ENCODE measurements at regions not wholly inside any gene's neighbourhood (a gene's known extent, or its start where the extent isn't known, plus 50 kb on each side); places are given as distances from the start of the nearest gene placed in this dataset.

GRCh38 chr3:110550511-110550910 is 521.1 kb upstream of the NECTIN3 start:
- no peaks in the 10 kb centered on the region for H3K27me3 ChIP-seq (ENCODE audit: insufficient read depth, insufficient read length)
- DNase-seq (ENCODE audit: low read depth, low spot score) = no peak
- no peak overlapping the region for H3K4me3 ChIP-seq (ENCODE audit: insufficient read length, low read depth)
- no peaks in the 10 kb centered on the region for H3K4me1 ChIP-seq (ENCODE audit: insufficient read depth, insufficient read length)
- H3K36me3 ChIP-seq (ENCODE audit: insufficient read depth, insufficient read length, low read length) = no peaks in the 10 kb centered on the region
- TF ChIP-seq YY1 (IDR thresholded peaks at IDR 0.05; ENCODE audit: insufficient read depth, insufficient read length) = no peak
- TF ChIP-seq SUZ12 (IDR thresholded peaks at IDR 0.05; ENCODE audit: extremely low read depth, insufficient read depth, insufficient read length) = no peak
- no peak for TF ChIP-seq ZNF274 (IDR thresholded peaks at IDR 0.05; ENCODE audit: low read depth, low read length)
- no peak overlapping the region for H3K9ac ChIP-seq (ENCODE audit: insufficient read length, low read depth)
- H3K9me3 ChIP-seq (ENCODE audit: insufficient read depth, low read length) = no peaks in the 10 kb centered on the region

DNA sequence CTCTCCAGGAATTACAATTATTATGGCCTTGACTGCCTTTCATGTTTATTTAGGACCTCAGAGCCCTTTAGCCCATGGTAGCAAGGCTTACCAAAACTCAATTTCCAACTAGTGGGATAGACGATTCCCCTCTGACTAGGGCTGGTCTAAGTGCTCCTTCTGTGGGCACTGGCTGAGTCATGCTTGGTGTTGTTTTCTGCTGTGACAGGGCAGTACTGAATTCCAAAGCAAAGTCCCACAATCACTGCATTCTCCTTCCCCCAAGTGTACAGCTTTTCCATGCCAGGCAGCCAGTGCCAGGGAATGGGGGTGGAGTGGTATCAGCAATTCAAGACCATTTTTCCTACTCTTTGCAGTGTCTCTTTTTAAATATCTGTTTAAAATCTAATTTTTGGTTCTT is 509.0 kb upstream of the NECTIN3 start:
- H3K9me3 ChIP-seq (ENCODE audit: insufficient read depth, low read length) = no peaks in the 10 kb centered on the region
- no peaks in the 10 kb centered on the region for H3K36me3 ChIP-seq (ENCODE audit: insufficient read depth, insufficient read length, low read length)

DNA sequence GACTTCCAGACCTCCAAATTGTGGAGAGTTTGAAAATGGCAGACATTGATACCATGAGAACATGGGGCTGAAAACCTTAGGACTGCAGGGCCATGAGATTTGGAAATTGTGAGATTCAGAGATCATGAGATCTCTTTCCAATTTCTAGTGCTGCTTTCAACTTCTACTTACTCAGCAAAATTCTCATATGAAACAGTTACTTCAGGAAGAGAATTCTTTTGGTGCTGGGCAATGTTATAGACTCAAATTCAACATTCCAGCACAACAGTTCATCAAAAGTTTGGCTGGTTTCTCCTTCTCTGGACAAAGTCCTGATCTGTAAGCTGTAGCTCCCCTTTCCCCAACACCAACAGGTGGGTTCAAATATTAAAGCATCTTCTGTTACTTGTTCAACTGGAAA is 506.9 kb upstream of the NECTIN3 start:
- H3K4me3 ChIP-seq (ENCODE audit: insufficient read length, low read depth) = no peak overlapping the region
- H3K4me1 ChIP-seq (ENCODE audit: insufficient read depth, insufficient read length) = no peaks in the 10 kb centered on the region
- H3K9ac ChIP-seq (ENCODE audit: insufficient read length, low read depth) = no peak overlapping the region

More for the DNA sequence above, 509.0 kb upstream of the NECTIN3 start:
- no peaks in the 10 kb centered on the region for H3K4me1 ChIP-seq (ENCODE audit: insufficient read depth, insufficient read length)
- H3K4me3 ChIP-seq (ENCODE audit: insufficient read length, low read depth) = no peak overlapping the region
- H3K27me3 ChIP-seq (ENCODE audit: insufficient read depth, insufficient read length) = no peaks in the 10 kb centered on the region
- DNase-seq (ENCODE audit: low read depth, low spot score) = no peak
- no peak for TF ChIP-seq SUZ12 (IDR thresholded peaks at IDR 0.05; ENCODE audit: extremely low read depth, insufficient read depth, insufficient read length)
- TF ChIP-seq ZNF274 (IDR thresholded peaks at IDR 0.05; ENCODE audit: low read depth, low read length) = no peak
- TF ChIP-seq YY1 (IDR thresholded peaks at IDR 0.05; ENCODE audit: insufficient read depth, insufficient read length) = no peak
- H3K9ac ChIP-seq (ENCODE audit: insufficient read length, low read depth) = no peak overlapping the region

GRCh38 chr3:110567029-110567428 is 504.6 kb upstream of the NECTIN3 start:
- Histone ChIP-seq H3K27me3 (ENCODE audit: insufficient read depth, insufficient read length) (no peaks in the 10 kb centered on the region), H3K4me3 (ENCODE audit: insufficient read length, low read depth) (no peak overlapping the region), H3K4me1 (ENCODE audit: insufficient read depth, insufficient read length) (no peaks in the 10 kb centered on the region), H3K36me3 (ENCODE audit: insufficient read depth, insufficient read length, low read length) (no peaks in the 10 kb centered on the region), H3K9me3 (ENCODE audit: insufficient read depth, low read length) (no peaks in the 10 kb centered on the region), H3K9ac (ENCODE audit: insufficient read length, low read depth) (no peak overlapping the region)
- no peak for DNase-seq (ENCODE audit: low read depth, low spot score)
- no peak for TF ChIP-seq YY1 (IDR thresholded peaks at IDR 0.05; ENCODE audit: insufficient read depth, insufficient read length)
- no peak for TF ChIP-seq ZNF274 (IDR thresholded peaks at IDR 0.05; ENCODE audit: low read depth, low read length)
- TF ChIP-seq SUZ12 (IDR thresholded peaks at IDR 0.05; ENCODE audit: extremely low read depth, insufficient read depth, insufficient read length) = no peak

More for the DNA sequence above, 506.9 kb upstream of the NECTIN3 start:
- Histone ChIP-seq H3K27me3 (ENCODE audit: insufficient read depth, insufficient read length) (no peaks in the 10 kb centered on the region), H3K9me3 (ENCODE audit: insufficient read depth, low read length) (no peaks in the 10 kb centered on the region), H3K36me3 (ENCODE audit: insufficient read depth, insufficient read length, low read length) (no peaks in the 10 kb centered on the region)
- DNase-seq (ENCODE audit: low read depth, low spot score) = no peak
- TF ChIP-seq ZNF274 (IDR thresholded peaks at IDR 0.05; ENCODE audit: low read depth, low read length) (no peak), SUZ12 (IDR thresholded peaks at IDR 0.05; ENCODE audit: extremely low read depth, insufficient read depth, insufficient read length) (no peak), YY1 (IDR thresholded peaks at IDR 0.05; ENCODE audit: insufficient read depth, insufficient read length) (no peak)

GRCh38 chr3:110568246-110568645 is 503.4 kb upstream of the NECTIN3 start:
- Histone ChIP-seq H3K27me3 (ENCODE audit: insufficient read depth, insufficient read length) (no peaks in the 10 kb centered on the region), H3K9ac (ENCODE audit: insufficient read length, low read depth) (no peak overlapping the region), H3K4me1 (ENCODE audit: insufficient read depth, insufficient read length) (no peaks in the 10 kb centered on the region), H3K36me3 (ENCODE audit: insufficient read depth, insufficient read length, low read length) (no peaks in the 10 kb centered on the region), H3K4me3 (ENCODE audit: insufficient read length, low read depth) (no peak overlapping the region), H3K9me3 (ENCODE audit: insufficient read depth, low read length) (peaks cover 3% of the 10 kb centered on the region; the same call in 1 of the 2 replicates)
- TF ChIP-seq ZNF274 (IDR thresholded peaks at IDR 0.05; ENCODE audit: low read depth, low read length) = no peak
- TF ChIP-seq YY1 (IDR thresholded peaks at IDR 0.05; ENCODE audit: insufficient read depth, insufficient read length) = no peak
- no peak for TF ChIP-seq SUZ12 (IDR thresholded peaks at IDR 0.05; ENCODE audit: extremely low read depth, insufficient read depth, insufficient read length)
- no peak for DNase-seq (ENCODE audit: low read depth, low spot score)

- TF ChIP-seq YY1 (IDR thresholded peaks at IDR 0.05; ENCODE audit: insufficient read depth, insufficient read length) (no peak), SUZ12 (IDR thresholded peaks at IDR 0.05; ENCODE audit: extremely low read depth, insufficient read depth, insufficient read length) (no peak), ZNF274 (IDR thresholded peaks at IDR 0.05; ENCODE audit: low read depth, low read length) (no peak)
- Histone ChIP-seq H3K4me1 (ENCODE audit: insufficient read depth, insufficient read length) (no peaks in the 10 kb centered on the region), H3K9me3 (ENCODE audit: insufficient read depth, low read length) (peaks cover 4% of the 10 kb centered on the region; the same call in 1 of the 2 replicates), H3K27me3 (ENCODE audit: insufficient read depth, insufficient read length) (no peaks in the 10 kb centered on the region), H3K9ac (ENCODE audit: insufficient read length, low read depth) (no peak overlapping the region), H3K36me3 (ENCODE audit: insufficient read depth, insufficient read length, low read length) (no peaks in the 10 kb centered on the region), H3K4me3 (ENCODE audit: insufficient read length, low read depth) (no peak overlapping the region)
- DNase-seq (ENCODE audit: low read depth, low spot score) = no peak
Measured at GRCh38 chr3:110569073-110569472, 502.5 kb upstream of the NECTIN3 start.

DNA sequence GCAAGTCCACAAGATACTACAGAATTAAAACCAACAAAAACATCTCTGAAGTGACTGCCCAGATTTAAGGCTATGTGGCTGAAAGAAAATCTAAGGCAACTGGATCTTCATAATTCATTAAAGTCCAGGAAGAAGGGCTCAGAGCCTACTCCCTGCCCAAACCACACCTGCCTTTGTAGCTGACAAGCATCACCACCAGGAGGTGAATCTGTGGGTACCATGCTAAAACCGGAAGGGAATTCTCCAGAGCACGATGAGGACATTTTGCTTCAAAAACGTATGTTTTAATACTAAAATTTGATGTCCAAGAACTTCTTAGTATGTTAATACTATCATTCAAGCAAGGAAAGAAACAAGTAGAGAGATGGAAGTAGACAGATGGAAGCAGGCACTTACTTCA is 495.9 kb upstream of the NECTIN3 start:
- no peaks in the 10 kb centered on the region for H3K4me1 ChIP-seq (ENCODE audit: insufficient read depth, insufficient read length)
- H3K9ac ChIP-seq (ENCODE audit: insufficient read length, low read depth) = no peak overlapping the region
- no peak for DNase-seq (ENCODE audit: low read depth, low spot score)
- H3K4me3 ChIP-seq (ENCODE audit: insufficient read length, low read depth) = no peak overlapping the region
- peaks cover 4% of the 10 kb centered on the region; the same call in 1 of the 2 replicates for H3K9me3 ChIP-seq (ENCODE audit: insufficient read depth, low read length)
- TF ChIP-seq SUZ12 (IDR thresholded peaks at IDR 0.05; ENCODE audit: extremely low read depth, insufficient read depth, insufficient read length) = no peak
- TF ChIP-seq ZNF274 (IDR thresholded peaks at IDR 0.05; ENCODE audit: low read depth, low read length) = no peak
- TF ChIP-seq YY1 (IDR thresholded peaks at IDR 0.05; ENCODE audit: insufficient read depth, insufficient read length) = no peak
- H3K27me3 ChIP-seq (ENCODE audit: insufficient read depth, insufficient read length) = no peaks in the 10 kb centered on the region
- H3K36me3 ChIP-seq (ENCODE audit: insufficient read depth, insufficient read length, low read length) = no peaks in the 10 kb centered on the region

All from NT2/D1 (cell line).